ENCODE measurements at regions not wholly inside any gene's neighbourhood (a gene's known extent, or its start where the extent isn't known, plus 50 kb on each side); places are given as distances from the start of the nearest gene placed in this dataset.

DNA sequence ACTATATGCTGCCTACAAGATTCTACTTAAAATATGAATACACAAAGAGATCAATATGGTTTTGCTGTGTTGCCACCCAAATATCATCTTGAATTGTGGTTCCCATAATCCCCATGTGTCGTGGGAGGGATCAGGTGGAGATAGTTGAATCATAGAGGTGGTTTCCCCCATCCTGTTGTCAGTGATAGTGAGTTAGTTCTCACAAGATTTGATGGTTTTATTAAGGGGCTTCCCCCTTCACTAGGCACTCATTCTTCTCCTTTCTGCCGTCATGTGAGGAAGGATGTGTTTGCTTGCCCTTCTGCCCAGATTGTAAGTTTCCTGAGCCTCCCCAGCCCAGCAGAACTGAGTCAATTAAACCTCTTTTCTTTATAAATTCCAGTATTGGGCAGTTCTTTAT lies 654.4 kb upstream of the NR5A2 start:
- TF ChIP-seq CTCF (IDR thresholded peaks at IDR 0.05; ENCODE audit: low read length) (no peak), EZH2 (IDR thresholded peaks at IDR 0.05; ENCODE audit: borderline replicate concordance, low read length) (no peak)

Measured in OCI-LY1 (cell line).